Lower lobe of right lung (tissue), 2 donors: ENCODE measurements at regions not wholly inside any gene's neighbourhood (a gene's known extent, or its start where the extent isn't known, plus 50 kb on each side); places are given as distances from the start of the nearest gene placed in this dataset.

Experiments
- ATAC-seq, 2 donors: fragments of 200-7000 bp; cut with Tn5 transposase; one replicate each; pipeline ENCODE4 v1.9.1; 2020 to 2022; ENCODE audit warnings: mild to moderate bottlenecking in 2 of 2, moderate library complexity in 2 of 2
- DNase-seq: peaks from one replicate; pipeline ENCODE4 v3.0.0-alpha.2; 2020
- H3K27ac ChIP-seq: fragments of 200-600 bp; one replicate; pipeline ENCODE4 v1.8.0; 2022
- H3K27me3 ChIP-seq: fragments of 200-600 bp; one replicate; pipeline ENCODE4 v1.8.0; 2022; ENCODE audit warnings: low read depth
- H3K36me3 ChIP-seq: fragments of 200-600 bp; one replicate; pipeline ENCODE4 v1.8.0; 2022; ENCODE audit warnings: mild to moderate bottlenecking
- H3K4me1 ChIP-seq: fragments of 200-600 bp; one replicate; pipeline ENCODE4 v1.8.0; 2022
- H3K4me3 ChIP-seq: fragments of 200-600 bp; one replicate; pipeline ENCODE4 v1.8.0; 2022; ENCODE audit warnings: mild to moderate bottlenecking
- H3K9me3 ChIP-seq: fragments of 200-600 bp; one replicate; pipeline ENCODE4 v1.8.0; 2022
- CTCF ChIP-seq: fragments of 200-600 bp; IDR thresholded peaks from one replicate; pipeline ENCODE4 v1.8.0; 2022; ENCODE audit warnings: antibody characterized with exemption, mild to moderate bottlenecking
- intact Hi-C: fragments of 100-400 bp; cut with DNase I; formaldehyde crosslinking; loops from one replicate; pipeline ENCODE4 v1.11.0; 2022
- donor health status: DM: no; HTN: yes; CAD: no; lungs with severe emphysema.

GRCh38 chr6:134866563-134866962 lies 83.3 kb downstream of the ALDH8A1 start:
- DNase-seq (no peak), ATAC-seq (no peak)
- H3K36me3 ChIP-seq: no peaks in the 10 kb centered on the region
- TF ChIP-seq CTCF: no peak
- H3K27ac ChIP-seq: no peak overlapping the region
- H3K4me3 ChIP-seq: no peak overlapping the region
- no peaks in the 10 kb centered on the region for H3K4me1 ChIP-seq
- no peaks in the 10 kb centered on the region for H3K27me3 ChIP-seq
- intact Hi-C loops: no loop called here
- no peaks in the 10 kb centered on the region for H3K9me3 ChIP-seq

GRCh38 chr6:134864558-134864957 lies 85.3 kb downstream of the ALDH8A1 start:
- Histone ChIP-seq H3K36me3 (no peaks in the 10 kb centered on the region), H3K4me3 (no peak overlapping the region), H3K9me3 (no peaks in the 10 kb centered on the region), H3K27me3 (no peaks in the 10 kb centered on the region), H3K4me1 (no peaks in the 10 kb centered on the region), H3K27ac (no peak overlapping the region)
- no peak for ATAC-seq
- no peak for DNase-seq
- TF ChIP-seq CTCF: no peak
- intact Hi-C loops: no loop called here

- no peak for ATAC-seq
- Histone ChIP-seq H3K9me3 (no peaks in the 10 kb centered on the region), H3K36me3 (no peaks in the 10 kb centered on the region), H3K27ac (no peak overlapping the region), H3K4me3 (no peak overlapping the region), H3K27me3 (no peaks in the 10 kb centered on the region), H3K4me1 (no peaks in the 10 kb centered on the region)
- no peak for DNase-seq
- intact Hi-C loops: no loop called here
- TF ChIP-seq CTCF: no peak
Measured at GRCh38 chr6:134863763-134864510, 86.0 kb downstream of the ALDH8A1 start.

GRCh38 chr6:134854366-134854765 lies 95.5 kb downstream of the ALDH8A1 start:
- H3K4me1 ChIP-seq: no peaks in the 10 kb centered on the region
- ATAC-seq: no peak
- H3K36me3 ChIP-seq: no peaks in the 10 kb centered on the region
- no peaks in the 10 kb centered on the region for H3K27me3 ChIP-seq
- DNase-seq: no peak
- intact Hi-C loops: no loop called here
- H3K9me3 ChIP-seq: no peaks in the 10 kb centered on the region
- no peak overlapping the region for H3K27ac ChIP-seq
- no peak overlapping the region for H3K4me3 ChIP-seq
- TF ChIP-seq CTCF: no peak

- H3K4me3 ChIP-seq: no peak overlapping the region
- H3K4me1 ChIP-seq: no peaks in the 10 kb centered on the region
- intact Hi-C loops: no loop called here
- ATAC-seq (no peak), DNase-seq (no peak)
- no peak for TF ChIP-seq CTCF
- H3K27me3 ChIP-seq: no peaks in the 10 kb centered on the region
- H3K9me3 ChIP-seq: no peaks in the 10 kb centered on the region
- no peak overlapping the region for H3K27ac ChIP-seq
- H3K36me3 ChIP-seq: no peaks in the 10 kb centered on the region
Measured at GRCh38 chr6:134853111-134854055, 96.5 kb downstream of the ALDH8A1 start.
